Right forelimb (tissue), 1 donor: ENCODE measurements at regions not wholly inside any gene's neighbourhood (a gene's known extent, or its start where the extent isn't known, plus 50 kb on each side); places are given as distances from the start of the nearest gene placed in this dataset.

Source experiments
- DNase-seq: peaks from one replicate; pipeline ENCODE4 v3.0.0-alpha.2; 2018

DNA sequence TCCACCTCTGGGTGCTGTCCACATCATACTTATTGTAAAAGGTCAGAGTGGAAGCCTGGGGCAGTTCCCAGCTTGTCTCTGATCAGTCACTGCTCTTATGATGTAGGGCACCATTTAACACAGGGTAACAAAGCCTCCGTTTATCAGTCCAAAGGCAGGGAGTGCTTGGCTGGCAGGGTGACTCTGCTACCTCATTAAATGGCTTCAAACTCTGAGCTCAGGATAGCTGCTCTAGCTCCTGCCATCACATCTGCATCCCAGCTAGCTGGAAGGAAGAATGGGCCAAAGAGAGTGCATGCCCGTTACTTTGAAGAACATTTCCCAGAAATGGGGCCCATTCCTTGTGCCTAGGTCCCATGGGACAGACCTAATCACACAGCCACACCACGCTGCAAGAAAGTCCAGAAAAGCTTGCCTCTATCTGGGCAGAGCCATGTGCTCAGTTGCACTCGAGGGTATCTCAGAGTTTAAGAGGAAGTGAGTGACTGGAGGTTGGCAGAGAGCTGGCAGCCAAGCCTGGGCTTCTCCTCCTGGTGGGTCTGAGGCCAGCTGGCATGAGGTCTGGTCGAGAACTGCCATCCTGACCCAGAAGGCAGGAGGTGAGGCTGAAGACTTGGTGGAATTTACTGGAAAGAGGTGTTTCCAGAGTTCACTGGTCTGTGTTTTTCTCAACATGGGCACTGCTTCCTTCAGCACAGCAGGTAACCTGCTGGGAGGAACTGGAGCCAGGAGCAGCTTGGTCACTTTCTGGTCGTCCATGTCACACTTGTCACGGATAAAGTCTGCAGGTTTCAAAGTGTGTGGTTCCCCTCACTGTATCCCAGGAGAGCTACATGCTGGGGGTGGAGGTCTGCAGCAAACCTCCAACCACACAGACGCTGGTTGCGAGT lies 935.7 kb downstream of the BRD1 start:
- DNase-seq: peak; percentile 19

DNA sequence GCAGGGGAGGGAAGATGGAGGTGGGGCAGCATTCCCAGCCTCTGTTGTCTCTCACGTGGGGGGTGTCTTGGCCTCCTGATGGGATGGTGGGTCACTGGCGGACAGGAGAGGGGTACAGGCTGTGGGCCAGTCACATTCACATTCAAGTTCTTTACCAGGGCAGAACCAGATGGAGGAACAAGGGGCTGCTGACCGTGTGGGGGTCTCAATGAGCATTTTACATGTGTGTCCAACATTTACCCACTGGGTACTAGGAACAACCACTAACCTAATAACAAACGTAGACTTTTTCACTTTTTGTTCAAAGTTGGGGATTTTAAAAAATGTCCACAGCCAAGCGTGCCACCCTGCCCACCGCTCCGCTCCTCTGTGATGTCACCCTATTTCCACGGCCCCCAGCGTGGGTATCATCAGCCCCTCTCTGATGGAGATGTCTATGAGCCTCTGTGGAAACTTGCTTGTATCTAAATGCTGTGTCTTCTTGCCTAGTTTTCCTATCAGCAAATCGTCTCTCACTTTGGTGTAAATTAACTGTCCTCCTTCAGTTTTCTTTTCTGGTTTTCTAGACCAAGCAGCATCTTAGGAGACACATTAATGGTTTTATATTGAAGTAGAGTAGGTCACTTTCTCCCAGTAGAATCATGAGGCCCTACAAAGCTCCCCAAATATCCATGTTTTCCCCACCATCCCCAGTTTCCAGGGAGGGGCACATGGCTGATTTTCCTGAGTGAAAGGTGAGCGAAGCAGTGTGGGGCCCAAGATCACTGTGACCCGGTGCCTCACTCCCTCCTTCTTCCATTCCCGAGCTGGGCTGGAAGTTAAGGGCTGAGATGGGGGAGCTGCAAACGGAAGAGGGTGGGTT lies 936.7 kb downstream of the BRD1 start:
- DNase-seq: no peak

DNA sequence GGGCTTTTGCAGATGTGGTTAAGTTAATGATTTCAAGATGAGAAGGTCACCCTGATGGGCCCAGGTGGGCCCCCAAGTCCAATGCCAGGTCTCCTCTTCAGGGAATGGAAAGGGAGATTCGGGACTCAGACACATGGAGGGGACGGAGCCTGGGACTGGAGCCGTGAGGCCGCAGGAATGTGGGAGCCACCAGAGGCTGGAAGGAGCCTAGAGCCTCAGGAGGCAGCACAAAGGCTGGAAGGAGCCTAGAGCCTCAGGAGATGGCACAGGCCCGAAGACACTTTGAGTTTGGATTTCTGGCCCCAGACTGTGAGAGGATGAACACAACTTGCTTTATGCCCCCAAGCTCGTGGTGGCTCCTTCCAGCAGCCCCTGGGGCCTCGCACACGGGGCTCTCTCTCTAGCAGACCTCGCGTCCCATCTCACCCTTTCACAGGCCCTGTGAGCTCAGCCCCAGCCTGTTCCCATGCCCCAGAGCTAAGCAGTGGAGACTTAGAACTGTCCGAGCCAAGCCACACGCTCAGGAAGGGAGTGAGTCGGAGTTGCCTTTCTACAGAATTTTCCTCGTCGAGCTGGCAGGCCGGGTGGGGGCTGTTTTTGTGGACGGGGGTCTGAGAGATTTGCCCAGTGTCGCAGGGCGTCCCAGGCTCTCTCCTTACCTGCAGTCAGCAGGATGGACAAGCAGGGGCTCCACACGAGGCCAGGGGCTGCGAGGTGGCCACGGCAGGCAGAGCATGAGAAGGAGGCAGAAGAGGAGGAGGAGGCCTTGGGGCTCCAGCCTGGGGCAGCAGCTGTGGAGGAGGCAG lies 937.6 kb downstream of the BRD1 start:
- no peak for DNase-seq

DNA sequence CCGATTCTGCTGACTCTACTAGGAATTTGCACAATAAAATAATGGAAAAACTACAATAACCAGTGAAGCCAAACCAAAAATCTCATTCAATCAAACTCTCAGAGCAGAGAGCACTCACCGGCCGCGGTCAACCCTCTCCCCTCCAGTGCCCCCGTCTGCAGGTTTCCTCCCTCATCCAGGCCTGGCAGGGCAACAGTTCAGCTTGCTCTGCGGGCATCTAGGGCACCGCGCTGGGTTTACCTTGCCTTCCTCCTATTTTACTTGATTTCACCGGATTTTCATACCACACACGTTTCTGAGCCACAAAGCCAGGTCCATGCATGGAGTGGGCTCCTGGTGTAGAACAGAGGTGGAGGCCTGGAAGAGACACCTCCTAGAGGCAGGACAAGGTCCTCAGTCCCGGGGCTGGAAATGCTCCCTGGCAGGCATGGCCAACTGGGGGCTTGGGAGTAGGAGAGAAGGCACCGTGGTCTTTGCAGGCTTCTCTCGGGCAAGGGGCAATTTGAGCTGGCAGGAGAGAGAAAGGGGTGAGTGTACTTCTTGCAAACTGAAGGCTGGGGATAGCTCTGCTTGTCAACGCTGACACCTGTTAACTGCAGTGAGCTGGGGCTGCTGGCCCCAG lies 938.4 kb downstream of the BRD1 start:
- DNase-seq: peak; percentile 22

DNA sequence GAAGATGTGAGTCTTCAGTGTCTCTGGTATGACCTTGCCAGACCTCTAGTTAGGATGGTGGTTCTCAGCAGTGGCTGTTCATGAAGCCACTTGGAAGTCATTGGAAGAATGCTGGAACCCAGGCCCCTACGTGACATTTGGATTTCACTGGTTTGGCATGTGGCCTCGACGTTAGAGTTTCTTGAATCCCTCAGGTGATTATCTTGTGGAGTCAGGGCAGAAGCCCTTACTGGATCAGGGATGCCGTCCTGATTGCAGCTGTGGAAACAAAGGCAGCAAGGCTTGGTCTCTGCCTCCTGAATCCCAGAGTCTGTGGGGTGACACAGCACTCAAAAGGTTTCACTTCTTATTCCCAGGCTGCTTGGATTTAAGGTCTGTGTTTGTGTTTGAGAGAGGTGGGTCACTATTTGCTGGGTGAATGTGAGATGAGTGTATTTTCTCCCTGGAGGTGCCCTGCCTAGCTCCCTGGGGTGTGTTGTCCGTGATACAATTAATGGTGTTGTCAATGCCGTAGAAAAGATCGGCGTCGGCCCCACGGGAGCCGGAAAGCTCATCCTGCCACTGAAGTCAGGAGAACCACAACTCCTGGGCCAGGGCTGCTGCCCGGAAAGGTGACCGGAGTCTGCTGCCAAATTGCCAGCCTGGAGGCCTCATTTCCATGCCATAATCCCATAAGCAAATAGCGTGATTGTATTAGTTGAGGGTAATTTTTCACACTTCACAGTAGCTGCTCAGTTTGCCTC lies 939.0 kb downstream of the BRD1 start:
- DNase-seq: peak; percentile 20

DNA sequence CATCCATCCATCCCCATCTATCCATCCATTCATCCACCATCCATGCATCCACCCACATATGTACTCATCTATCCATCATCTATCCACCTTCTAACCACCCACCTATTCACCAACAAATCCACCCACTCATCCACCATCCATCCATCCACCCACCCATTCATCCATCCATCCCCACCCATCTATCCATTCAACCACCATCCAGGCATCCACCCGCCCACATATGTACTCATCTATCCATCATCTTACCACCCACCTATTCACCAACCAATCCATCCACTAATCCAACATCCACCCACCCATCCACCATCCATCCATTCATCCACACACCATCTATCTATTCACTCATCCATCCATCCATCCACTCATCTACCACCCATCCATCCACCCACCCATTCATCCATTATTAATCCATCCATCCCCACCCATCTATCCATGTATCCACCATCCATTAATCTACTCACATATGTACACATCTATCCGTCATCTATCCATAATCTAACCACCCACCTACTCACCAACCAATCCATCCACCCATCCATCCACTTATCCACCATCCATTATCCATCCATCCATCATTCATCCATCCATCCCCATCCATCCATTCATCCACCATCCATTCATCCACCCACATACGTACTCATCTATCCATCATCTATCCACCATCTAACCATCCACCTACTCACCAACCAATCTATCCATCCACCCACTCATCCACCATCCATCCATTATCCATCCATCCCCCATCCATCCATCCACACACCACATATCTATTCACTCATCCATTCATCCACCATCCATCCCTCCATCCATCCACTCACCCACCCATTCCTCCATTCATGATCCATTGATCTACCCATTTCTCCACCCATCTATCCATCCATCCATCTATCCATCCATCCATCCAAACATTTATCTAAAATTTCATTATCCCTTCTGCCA lies 940.0 kb downstream of the BRD1 start:
- peak; percentile 19 for DNase-seq

DNA sequence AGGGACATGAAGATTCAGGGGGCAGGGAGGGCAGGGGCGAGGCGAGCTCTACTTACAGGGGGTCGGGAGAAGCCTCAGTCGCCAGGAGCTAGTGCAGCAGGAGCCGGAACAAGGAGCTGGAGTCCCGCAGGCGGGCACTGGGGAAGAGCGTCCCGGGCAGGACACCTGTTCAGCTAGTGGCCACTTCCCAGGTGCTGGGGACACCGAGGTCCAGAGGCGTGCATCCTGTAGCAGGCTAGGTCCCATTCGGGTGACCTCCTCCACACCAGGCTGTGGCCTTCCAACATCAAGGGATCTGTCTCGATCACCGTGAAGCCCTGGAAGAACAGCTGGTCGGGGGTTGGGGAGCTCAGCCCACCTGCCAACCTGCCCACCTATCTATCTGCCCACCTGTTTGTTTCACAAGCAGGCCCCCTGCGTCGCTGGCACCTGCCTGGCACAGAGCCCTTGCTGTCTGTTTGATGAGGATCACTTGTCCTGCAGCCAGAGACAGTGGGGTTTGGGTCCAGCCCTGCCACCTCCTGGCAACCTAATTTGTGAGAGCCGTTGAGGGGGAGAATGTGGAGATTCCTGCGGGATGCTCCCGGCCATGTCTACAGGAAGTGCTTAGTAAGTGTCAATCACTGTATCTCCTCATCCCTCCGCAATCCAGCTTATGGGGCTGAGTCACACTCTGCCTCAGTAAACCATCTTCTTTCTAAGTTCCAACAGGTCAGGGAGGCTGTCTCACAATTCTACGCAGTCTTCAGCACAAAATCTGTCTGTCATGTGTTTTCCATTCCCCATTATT lies 940.9 kb downstream of the BRD1 start:
- peak; percentile 31 for DNase-seq

DNA sequence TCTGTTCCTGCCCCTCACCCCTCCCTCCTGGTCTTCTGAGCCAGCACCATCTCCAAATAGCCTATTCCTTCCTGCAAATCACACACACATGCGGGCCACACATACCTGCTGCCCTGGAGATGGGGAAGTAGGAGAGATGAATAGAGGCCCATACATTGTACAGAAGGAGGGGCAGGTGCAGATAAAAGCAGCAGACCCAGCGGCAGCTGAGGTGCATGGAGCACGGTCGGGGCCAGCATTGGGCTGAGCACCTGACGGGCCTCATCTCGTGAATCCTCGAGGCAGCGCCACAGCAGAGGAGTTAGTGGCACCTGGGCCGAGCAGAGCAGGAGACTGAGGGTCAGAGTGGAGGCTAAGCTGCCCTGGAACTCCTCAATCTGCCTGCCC lies 941.8 kb downstream of the BRD1 start:
- no peak for DNase-seq

DNA sequence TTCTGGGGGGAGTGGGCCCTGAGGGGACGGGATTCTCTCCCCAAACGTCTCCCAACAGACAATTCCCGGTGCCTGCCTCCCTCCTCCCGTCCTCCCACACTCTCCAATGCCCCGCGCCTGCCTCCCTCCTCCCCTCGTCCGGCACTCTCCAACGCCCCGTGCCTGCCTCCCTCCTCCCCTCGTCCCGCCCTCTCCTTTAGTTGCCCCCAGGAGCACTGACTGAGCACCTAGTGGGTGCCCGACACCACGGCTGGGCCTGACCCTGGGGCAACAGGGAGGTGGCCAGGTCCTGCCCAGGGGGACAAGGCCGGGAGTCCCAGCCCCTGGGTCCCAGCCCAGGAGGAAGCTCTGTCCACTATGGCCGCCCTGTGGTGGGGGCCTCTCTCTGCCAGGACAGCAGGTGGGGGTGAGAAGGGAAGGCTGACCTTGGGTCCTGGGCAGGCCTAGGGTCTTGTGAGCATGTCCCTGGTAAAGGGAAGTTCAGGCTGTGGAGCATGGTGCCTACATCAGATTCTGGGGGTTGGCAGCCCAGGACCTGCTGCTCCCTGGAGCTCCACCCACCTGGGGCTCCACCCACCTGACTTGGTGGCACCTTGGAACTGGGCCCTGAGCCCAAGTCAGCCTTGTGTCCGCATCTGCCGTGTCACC lies 942.3 kb downstream of the BRD1 start:
- DNase-seq: peak; percentile 19

DNA sequence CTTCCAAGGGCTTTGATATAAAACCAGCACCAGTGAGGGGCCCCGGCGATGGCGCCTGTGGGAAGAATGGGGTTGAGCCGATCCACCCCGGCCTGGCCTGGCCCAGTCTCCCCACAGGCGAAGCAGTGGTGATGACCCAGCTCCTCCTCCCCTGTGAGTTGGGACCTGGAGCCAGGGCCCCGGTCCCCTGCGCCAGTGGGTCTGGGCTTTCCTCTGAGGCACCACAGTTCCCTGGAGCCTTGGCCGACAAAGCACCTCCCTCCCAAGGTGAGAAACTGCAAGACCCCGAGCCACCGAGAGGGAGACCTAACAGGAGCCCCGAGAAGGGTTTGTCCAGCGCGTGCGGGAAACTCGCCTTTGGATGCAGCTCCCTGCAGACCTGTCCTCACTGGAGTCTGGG lies 942.9 kb downstream of the BRD1 start:
- peak; percentile 24 for DNase-seq

DNA sequence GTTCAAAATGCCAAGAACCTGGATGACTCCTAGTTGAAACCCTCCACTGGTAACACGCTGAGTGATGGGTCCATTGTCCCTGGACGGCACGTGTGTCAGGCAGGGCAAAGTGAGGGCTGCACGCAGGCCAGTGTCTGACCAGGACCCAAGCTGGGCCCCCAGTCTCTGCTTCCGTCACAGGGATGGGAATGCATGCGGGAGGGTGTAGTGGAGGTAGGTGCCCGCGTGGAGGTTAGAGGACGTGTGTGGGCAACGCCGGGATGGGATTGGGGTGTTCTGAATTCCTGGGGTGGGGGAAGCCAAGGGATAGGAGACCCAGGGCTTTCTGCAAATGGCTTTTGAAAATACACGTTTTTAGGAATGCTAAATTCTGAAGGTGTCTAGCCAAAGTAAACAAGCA lies 943.3 kb downstream of the BRD1 start:
- peak; percentile 32 for DNase-seq

DNA sequence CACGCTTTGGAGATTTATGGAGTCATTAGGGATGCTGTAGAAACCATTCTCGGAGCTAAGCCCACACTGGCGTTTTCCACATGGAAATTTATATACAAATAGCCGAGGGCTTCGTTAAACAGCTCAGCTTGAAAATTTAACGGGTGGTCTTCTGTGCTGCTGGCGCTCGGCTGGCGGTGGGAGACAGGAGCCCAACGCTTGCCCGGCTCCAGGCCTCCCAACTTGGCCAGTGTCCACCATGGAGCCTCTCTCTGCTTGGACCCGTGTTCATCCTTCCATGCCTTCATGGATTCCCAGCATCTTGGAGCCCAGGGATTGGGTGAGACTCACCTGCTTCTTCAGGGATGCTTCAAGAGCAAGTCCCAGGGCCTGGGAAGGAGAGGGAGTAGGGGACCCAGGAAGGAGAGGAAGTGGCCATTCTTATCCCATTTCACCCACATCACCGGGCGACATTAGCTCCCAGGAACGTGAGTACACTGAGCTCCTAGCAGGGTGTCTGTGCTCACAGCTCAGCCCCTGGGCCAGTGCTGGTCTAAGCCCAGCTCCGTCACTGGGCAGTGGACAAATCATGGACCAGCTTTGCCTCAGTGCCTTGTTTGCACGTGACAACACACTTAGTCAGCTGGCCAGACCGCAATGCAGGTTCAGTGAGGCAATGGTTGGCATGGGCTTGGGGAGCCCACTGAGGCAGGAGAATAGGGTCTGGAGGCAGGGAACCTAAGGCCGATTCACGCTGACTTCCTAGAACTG lies 944.3 kb downstream of the BRD1 start:
- DNase-seq: peak; percentile 24

DNA sequence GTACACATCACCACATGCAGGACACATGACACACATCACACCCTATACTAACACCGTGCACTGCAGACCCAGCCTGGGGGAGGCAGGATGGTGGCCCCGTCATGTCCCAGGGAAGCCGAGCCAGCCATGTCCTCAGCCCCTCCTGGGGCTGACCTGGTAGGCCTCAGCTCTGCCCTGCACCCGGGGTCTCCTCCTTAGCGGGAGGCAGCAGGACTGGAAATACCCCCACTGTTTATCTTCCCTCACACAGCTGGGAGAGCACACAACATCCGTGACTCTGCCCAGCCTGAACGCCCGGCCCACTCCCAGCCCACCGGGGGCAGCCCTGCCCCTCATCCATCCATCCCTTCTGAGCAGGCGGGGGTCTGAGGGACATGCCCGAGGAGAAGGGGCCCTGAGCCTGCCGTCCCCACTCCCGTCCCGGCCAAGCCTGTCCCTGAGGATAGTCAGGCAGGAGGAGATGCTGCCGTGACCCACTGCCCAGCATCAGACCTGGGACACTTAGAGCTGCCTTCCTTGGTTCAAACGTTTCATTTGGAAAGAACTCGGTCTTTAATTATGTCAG lies 945.0 kb downstream of the BRD1 start:
- DNase-seq: peak; percentile 20

DNA sequence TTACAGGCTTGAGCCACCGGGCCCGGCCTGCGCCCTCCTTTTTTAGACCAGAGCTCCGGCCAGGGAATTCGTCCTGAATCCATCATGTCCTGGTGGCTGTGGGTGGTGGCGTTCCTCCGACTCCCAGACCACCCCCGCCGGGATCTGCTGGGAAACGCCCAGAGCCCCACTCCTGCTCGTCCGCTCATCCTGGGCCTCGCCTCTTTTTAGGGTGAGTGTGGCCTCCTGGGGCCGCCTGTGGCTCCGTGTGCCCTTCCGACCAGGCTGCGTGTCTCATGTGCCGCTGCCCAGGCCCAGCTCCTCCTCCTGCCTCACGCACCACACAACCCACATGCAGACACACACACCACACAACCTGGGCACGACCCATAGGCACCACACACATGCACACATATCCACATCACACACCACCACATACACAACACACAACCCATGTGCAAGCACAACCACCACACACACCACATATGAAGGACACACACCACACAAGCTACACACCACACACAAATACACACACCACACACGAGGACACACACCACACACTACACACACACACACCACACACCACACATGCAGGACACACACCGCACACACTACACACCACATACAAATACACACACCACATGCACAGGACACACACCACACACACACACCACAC lies 946.2 kb downstream of the BRD1 start:
- DNase-seq: peak; percentile 22

DNA sequence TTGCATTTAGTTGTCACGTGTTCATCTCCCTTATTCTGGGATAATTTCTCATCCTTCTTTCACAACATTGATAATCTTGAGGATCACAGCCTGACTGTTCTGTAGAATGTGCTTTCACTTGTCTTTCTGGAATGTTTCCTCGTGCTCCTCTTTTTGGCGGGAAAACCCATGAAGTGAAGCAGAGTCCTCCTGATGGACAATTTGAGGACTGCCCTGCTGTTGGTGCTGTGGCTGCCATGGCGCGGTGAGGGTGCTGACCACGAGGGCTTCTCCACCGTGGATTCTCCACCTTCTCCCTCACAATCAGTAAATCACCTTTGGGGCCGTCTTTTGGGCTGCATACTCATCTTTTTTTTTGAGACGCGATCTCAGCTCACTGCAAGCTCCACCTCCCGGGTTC lies 946.9 kb downstream of the BRD1 start:
- peak; percentile 13 for DNase-seq

DNA sequence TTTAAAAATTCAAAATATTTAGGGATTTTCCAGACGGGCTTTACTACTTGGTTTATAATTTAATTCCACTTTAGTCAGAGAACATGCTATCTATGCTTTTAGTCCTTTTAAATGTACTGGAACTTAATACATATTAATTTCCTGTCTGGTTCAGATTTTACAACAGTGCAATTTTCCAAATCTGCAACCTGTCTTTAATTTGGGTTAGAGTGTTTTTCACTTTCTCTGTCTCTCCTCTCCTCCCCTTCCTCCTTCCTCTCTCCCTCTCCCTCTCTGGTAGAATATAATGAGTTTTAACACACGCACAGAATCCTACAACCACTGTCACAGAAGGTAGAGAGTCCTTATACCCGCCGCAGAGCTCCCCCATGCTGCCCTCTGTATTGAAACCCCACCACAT lies 950.7 kb downstream of the BRD1 start:
- DNase-seq: no peak

DNA sequence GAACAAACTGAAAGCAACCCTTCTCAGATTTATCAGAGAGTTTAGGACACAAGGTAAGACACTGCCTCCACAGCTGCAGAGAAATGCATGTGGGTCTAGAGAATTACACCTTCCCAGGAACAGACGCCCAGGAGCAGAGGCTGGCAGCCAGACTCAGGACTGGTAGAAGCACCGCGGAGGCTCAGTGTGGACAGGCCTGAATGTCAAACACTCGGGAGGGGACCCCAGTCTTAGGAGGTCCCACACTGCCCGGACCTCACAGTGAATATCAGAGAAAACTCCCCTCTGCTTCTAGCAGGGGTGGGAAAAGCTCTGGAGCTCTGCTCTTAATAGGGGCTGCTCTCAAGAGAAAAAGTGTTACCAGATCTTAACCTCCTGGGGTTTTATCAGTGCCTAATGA lies 952.7 kb downstream of the BRD1 start:
- peak; percentile 16 for DNase-seq

DNA sequence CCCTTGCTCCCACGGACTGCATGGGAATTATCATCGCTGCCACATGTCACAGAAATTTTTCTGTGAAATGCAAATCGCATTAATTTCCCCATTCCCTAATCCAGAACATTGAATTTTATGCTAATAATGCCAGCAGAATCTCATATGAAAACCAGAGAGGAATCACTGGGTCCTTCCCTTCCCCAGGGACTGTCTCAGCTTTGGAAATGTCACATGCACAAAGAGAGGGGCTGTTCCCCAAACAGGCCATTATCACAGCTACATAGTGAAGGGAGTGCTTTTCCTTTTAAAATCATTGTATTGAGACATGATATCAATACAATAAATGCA lies 954.5 kb downstream of the BRD1 start:
- no peak for DNase-seq
